Eye (tissue), 1 donor: ENCODE measurements at regions not wholly inside any gene's neighbourhood (a gene's known extent, or its start where the extent isn't known, plus 50 kb on each side); places are given as distances from the start of the nearest gene placed in this dataset.

Experiments used
- DNase-seq: peaks from one replicate; pipeline ENCODE4 v3.0.0-alpha.2; 2015

DNA sequence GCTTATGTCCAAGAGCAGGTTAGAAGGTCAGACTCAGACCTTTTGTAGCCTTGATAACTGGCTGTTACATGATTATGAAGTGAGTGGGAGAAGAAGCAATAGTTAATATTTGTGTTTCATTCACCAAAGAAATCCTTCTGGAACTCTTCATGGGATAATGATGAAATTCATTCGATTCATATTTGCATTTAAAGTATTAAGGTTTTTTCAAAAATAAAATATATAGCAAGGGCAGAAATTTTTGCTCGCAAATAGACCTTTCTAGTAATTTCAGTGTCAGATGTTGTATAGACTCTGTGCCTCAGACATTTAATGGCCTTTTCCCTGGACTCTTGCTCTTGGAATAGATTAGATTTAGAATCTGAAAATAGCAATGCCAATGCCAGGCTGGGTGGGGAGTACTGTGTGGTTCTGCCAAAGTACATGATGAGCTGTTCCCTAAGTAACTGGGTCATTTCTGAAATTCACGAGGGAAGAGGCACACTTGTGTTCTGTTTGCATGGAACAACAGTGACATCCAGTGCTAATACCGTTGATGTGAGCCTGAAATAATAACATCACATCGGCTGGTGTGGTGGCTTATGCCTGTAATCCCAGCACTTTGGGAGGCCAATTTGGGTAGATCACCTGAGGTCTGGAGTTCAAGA lies 119.2 kb downstream of the MBL2 start:
- peak; percentile 37 for DNase-seq

DNA sequence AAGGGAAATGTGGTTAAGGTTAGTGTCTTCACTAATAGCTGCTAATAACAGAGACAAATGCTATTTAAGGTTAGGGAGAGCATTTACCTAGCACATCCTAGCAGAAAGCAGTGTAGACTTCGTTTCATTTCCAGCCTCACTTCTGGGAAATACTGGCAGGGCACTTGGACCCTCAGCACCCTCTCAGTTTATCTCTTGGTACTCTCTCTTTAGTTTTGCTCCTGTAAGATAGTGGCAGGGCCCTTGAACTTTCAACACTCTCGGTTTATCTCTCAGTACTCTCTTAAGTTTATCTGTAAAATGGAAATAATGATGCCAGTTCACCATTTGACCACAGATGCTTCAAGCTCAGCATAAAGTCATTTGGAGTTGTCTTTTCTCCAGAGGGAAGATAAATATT lies 118.4 kb downstream of the MBL2 start:
- no peak for DNase-seq

DNA sequence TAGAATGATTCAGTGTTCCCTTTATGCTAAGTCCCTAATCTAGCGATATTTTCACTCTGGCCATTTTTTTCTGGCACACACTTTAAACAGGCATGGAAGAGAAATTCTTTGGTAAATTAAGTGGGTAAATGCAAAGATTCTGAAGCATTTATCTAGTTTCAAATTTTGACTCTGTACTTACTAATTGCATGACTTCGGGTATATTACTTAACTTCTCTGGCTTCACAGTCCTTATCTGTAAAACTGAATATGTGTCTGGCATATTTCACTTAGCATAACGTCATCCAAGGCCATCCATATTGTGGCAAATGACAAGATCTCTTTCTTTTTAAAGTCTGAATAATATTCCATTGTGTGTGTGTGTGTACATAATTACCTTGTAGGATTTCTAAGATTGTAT lies 114.5 kb downstream of the MBL2 start:
- no peak for DNase-seq

DNA sequence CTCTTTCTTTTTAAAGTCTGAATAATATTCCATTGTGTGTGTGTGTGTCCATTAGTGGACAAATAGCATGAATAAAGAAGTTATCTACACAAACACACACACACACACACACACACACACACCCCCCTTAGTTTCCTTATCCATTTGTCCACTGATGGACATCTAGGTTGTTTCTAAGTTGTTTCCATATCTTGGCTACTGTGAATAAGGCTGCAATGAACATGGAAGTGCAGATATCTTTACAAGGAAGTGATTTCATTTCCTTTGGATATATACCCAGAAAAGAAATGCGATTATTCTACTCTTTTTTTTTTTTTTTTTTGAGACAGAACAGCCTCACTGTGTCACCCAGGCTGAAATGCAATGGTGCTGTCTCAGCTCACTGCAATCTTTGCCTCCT lies 113.5 kb downstream of the MBL2 start:
- DNase-seq = no peak

DNA sequence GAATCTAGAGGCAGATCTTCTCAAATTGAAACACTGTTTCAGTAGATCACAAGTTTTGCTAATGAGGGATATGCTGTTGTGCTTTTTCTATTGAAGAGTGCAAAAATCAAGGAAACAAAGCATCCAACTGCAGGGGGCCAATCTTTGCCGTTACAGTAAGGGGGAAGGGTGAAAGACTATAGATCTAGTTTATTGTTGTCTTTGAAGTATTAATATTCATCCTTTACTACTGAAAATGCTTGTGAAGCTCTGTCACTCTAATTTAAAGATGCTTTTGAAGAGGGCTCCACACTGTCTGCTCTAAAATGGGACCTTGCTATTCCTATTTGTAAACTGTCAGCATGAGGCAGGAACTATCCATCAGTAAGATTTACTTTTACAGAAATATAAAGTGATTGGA lies 110.3 kb downstream of the MBL2 start:
- peak; percentile 79 for DNase-seq

DNA sequence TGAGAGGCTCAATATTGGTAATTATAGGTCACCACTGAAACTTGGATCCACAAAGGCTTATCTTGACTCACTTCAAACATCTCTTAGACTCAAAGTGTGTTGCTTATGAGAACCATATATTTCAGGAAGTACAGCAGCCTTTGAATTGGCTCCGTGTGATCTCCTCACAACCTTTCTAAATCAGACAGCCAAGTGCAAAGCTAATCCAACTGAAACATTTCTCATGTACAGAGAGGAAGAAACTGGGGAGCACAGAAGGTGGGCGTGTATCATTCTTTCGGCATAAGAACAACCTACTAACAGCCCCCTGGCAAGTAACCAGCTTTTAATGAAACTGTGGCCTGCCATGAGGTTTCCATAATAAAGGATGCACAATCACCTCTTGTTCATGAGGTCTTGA lies 109.4 kb downstream of the MBL2 start:
- peak; percentile 29 for DNase-seq

DNA sequence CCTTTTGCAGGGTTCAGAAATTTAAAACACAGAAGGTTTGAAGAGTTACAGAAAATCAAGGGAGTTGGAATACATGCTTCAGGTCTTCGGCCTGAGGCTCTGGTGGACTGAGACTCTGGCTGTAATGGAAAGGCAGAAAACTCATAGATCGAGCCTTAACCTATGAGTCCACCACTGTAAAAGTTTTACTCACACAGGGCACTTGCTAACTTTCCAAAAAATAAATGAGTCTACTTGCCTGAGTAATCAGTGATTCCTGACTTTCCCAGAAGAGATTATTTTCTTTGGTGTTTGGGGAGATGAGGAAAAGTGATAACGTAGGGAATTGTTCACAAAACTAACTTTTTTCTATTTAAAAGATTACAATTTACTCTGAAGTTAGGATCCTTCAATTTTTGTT lies 108.0 kb downstream of the MBL2 start:
- DNase-seq = no peak

DNA sequence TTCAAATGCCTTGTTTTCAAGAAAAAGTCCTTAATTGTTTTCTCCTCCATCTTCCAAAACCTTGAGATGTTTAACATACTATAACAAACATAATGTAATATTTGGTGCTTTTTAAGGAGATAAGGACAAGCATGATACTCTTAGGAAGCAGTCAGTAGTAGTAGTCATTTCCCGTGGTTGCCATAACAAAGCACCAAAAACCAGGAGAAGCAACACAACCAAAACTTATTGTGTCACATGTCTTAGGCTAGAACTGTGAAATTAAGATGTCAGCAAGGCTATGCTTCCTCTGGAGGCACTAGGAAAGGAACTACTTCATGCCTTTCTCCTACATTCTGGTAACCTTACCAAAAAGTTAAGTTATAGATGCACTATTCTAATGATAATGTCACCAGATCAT lies 106.8 kb downstream of the MBL2 start:
- no peak for DNase-seq

DNA sequence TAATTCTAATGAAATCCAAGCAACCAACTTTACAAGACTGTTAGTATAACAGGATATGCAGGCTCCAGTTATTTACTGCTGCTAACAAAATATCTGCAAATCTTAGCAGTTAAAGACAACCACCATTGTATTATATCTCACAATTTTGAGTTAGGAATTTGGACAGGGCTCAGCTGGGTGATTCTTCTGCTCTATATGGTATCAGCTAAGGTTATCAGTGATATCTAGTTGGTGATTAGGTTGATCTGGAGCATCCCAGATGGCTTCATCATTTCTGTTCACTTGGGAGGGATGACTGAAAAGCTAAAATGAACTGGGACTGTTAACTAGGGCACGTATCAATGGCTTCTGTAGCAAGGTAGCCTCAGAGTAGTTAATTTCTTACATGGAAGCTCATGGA lies 105.7 kb downstream of the MBL2 start:
- no peak for DNase-seq

DNA sequence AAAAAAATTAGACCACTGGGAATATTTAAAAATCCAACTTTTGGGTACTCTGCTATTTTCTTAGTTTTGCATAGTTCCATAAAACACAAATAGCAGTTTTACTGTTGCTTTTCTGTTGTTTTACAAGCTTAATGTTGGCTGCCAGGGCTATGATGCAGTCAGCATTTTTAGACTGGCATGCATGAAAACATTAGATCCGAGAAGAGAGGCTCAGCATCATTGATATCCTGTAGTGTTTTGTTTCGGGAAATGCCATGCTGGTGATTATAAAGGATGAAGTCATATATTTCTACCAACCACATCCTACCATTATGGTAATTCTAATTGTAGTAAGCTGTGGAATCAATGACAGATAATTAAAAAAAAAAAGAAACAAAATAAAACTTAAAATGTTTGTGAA lies 104.6 kb downstream of the MBL2 start:
- no peak for DNase-seq

DNA sequence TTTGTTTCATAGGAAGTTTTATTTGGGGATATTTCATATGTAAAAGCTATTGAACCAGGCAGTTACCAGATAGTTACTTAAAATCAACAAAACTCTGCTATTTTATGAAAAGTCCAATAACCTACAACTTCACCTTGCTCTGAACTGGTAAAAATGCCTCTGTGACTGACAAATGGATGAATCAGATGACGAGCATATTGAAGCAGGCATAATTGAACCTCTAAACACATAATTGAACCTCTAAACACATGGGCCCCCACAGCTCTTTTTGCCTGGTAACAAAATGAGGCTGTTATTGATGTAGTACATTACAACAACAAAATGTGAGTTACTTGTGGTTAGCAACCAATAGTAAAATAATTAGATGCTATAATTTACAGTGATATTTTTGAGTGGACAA lies 99.7 kb downstream of the MBL2 start:
- DNase-seq = no peak

DNA sequence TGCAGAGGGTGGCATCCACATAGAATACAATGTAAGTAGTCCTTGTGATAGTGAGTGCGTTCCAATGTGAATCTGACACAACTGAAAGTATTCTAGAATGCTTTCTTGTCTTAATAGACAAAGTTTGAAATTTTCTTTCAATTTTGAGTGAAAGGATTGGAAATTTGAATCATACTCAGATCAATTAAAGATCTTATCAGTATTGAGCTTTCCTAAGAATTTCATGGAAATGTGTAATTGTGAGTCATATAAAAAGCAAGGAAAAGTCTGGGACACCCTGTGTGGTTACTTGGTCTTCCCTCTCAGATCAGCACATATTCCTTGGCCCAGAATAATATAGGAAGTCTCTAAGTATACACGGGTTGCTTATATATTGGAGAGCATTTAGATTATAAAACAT lies 99.1 kb downstream of the MBL2 start:
- DNase-seq = no peak

DNA sequence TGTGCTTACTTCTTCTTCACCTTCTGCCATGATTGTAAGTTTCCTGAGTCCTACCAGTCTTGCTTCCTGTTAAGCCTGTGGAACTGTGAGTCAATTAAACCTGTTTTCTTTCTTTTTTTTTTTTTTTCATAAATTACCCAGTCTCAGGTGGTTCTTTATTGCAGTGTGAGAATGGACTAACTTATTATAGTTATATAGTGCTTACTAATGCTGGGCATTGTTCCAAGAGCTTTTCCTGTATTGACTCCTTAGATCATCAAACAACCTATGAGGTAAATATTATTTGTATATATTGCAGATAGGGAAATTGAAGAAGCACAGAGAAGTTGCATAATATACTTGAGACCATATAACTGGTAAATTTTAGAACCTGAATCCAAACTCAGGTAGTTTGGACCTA lies 98.1 kb downstream of the MBL2 start:
- DNase-seq = no peak

DNA sequence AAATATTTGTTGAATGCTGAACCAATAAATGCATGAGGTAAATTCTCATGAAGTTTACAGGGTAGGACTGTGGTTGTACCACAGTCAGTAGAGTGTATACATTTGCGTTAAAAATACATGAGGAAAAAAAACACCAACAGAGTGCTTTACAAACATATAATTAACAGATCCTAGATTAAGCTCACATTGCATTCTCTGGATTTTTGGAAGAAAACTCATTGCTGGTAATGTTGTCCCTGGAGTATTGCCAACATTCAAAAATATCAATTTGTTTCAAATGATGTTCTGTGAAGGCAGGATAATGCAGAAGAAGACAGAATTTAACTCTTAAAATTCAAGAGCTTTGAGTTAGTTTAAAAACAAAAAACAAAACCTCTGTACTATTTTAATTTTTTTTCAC lies 95.5 kb downstream of the MBL2 start:
- DNase-seq = no peak

DNA sequence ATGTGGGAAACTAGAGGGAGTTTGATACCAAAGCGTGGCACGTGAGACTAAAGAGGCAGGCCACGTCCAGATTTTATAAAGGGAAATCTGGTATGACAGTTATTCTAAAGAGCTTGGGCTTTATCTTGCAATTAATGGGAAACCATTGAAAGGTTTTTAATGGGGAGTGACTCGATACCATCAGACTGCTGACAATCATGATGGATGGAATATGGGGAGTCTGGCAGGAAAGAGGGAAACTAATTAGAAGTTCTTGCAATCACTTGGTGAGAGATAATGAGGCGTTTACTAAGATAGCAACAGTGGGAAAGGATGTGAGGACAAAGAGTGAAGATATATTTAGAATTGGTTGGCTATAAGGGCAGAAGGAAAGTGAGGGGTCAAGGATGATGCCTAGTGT lies 94.0 kb downstream of the MBL2 start:
- DNase-seq = peak; percentile 69

DNA sequence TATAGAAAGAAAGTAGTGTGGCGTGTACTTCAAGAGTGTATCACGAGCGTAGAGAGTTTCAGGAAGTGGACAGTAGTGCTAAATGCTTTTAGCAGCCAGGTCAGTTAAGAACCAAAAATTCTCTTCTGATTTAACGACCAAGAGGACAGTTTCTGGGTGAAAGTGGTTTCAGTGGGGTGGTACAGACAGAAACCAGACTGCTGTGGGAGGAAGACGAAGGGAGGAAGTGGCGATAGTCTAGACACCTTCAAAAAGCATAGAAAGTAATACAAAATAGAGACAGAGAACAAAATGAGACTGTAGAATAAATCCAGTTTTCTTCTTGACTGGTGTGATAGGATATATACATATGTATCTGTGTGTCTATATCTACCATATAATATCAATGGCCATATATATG lies 93.5 kb downstream of the MBL2 start:
- DNase-seq = no peak

DNA sequence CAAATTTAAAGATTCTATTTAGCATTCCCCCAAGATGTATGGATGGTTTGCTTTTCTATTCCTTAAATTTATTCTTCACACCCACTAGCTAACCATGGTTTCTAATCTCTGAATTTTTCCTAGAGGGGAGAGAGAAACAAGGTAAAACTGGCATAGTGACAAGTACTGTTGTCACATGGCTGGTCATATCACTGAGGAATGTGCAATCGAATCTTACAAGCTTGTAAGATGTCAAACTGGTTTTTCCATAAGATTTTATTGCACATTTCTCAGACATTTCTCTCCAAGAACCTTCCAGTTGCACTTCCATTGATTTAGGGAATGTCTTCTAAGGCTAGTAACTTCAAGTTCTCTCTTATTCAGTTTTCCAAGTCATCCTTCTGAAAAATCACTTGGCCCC lies 89.8 kb downstream of the MBL2 start:
- DNase-seq = no peak

DNA sequence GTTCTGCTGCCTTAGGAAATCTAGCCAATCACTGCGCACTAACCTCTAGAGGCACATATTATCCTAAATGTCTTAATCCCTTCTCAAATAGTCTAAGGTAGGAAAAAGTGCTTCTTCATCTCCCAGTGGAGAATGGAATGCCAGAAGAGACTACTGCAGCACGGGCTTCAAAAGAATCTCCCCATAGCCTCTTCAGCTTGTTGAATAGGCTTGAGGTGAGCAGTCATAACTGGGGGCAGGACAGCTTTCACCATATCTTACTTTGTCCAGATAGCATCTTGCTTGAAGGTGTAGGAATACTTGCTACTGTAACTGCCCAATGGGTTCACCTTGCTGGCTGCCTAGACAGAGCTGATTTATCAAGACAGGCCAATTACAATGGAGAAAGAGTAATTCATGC lies 88.8 kb downstream of the MBL2 start:
- no peak for DNase-seq

DNA sequence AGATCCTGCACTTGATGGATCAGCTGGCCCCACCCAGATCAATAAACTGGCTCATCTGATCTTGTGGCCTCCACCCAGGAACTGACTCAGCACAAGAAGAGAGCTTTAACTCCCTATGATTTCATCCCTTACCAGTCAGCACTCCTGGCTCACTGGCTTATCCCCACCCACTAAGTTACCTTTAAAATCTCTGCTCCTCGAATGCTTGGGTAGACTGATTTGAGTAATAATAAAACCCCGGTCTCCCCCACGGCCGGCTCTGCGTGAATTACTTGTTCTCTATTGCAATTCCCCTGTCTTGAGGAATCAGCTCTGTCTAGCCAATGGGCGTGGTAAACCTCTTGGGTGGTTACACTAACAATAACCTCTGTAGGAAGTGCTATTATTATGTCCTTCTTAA lies 83.7 kb downstream of the MBL2 start:
- DNase-seq = no peak

DNA sequence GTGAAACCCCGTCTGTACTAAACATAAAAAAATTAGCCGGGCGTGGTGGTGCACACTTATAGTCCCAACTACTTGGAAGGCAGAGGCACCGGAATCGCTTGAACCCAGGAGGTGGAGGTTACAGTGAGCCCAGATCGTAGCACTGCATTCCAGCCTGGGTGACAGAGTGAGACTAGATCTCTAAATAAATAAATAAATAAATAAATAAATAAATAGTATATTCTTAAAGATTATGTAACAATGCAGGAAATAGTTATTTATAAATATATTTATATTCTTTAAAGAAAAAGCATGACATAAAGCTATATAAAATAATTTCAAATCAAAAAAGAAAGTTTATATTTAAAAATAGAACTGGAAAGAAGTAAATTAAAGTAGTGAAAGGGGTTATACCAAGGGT lies 76.4 kb downstream of the MBL2 start:
- DNase-seq = no peak

DNA sequence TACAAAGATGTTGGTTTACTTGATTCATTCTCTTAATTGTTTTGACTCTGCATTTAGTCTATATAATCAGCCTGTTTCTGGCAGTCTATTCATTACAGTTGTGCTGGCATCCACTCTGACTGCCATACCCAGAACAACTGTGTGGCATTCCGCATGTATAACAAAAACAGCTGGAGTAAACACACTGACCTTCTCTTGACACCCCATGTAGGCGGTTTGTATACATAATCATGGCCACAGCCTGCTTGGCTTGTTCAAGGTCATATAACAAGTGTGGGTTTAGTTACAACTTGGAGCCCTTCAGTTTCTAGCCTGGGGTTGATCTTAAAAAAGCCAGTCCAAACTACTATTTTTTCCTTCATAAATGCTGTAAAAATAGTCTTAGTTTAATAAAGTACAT lies 70.9 kb downstream of the MBL2 start:
- DNase-seq = no peak

DNA sequence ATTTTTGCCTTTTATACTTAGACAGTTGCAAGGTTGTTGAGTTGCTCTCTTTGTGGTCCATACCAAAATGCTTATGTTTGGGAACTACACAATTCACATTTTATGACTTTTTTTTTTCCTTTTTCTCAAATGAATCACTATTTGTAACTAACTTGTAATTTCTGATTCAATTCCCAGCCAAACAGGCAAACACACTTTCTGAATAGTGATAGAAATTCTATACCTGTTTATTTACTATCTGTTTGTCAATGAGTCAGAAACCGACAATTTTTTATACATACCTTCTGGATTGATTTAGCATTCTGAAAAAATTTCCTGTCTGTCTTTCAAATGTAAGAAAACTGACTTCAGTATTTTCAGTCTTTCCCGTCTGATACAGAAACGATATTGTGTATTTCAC lies 69.1 kb downstream of the MBL2 start:
- no peak for DNase-seq

DNA sequence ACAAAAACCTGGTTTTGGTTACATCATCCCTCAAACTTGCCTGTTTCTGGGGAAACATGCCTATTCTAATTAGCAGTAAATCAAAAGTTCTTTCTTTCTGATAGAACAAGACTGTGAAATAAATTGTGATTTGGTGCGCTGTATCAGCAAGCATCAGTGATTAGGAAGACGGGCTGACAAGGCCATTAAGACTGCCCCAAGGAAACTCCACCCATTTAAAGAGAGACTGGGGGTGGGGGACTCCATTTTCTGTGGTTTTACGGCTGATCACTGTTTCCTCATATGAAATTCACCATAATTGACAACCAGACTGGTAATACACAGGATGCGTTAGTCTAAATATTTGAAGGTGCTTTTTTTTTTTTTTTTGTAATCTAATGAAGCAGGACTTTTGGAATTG lies 68.7 kb downstream of the MBL2 start:
- DNase-seq = peak; percentile 36

DNA sequence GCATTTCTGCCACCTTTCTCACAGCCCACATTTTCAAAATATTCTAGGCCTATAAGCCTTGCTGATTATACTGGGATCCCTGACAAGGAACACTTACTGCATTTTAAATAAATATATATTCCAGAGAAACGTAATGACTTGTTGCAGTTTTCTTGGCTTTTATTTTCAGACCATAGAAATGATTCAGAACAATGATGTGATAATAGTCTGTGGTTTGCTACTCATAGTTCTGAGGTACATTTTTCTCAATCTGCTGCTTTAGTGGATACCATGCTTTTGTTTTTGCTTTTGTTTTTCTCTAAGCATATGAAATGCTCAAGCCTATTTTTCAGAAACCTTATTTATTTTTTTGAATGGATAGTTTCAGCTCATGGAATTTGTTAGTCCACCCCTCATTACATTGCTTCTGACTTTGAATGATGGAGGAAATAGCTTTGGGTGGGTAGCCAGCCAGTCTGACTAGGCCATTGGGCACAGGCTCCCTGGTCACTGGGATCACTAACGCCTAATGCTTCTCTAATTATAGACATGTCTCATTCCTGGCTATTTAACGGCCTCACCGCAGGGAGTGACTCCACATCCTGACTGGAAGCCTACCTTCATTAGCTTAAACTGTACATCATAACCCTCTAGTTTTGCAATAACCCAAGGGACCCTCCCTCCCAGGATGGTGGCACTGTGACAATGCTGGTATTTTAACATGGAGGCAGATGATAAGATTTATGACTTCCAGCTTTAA lies 66.1 kb downstream of the MBL2 start:
- no peak for DNase-seq
